H1 (cell line): ENCODE measurements at regions not wholly inside any gene's neighbourhood (a gene's known extent, or its start where the extent isn't known, plus 50 kb on each side); places are given as distances from the start of the nearest gene placed in this dataset.

Experiments used
- CTCF ChIA-PET: fragments of 300-600 bp; sonication (Branson Sonifier 250); formaldehyde crosslinking; loops from one replicate; lab custom pipeline; 2021; ENCODE audit not compliant: partially characterized antibody; lab: Charles Lee
- POLR2A ChIA-PET: fragments of 300-600 bp; sonication (Branson Sonifier 250); formaldehyde crosslinking; loops from one replicate; lab custom pipeline; 2021; ENCODE audit warnings: inconsistent platforms; ENCODE audit not compliant: partially characterized antibody; lab: Charles Lee
- DNase-seq, 2 experiments: peaks; one replicate each; pipeline versions ENCODE4 v3.0.0 to v3.0.0-alpha.2; 2010 to 2022; ENCODE audit warnings: low spot score in 2 of 2, low read depth in 1 of 2, mixed read lengths in 1 of 2
- FAIRE-seq: peaks from 2 replicates; lab custom pipeline; 2011; peaks lifted over from hg19 to GRCh38; lab: Jason Lieb, UNC
- H2AFZ ChIP-seq: 2 replicates; pipeline ENCODE4 v1.8.1; 2012; ENCODE audit warnings: low read length, inconsistent platforms
- H2AK5ac ChIP-seq: 2 replicates; pipeline ENCODE4 v1.6.1; 2013; ENCODE audit warnings: low read depth, low read length
- H2BK120ac ChIP-seq: replicated peaks from 2 replicates; pipeline ENCODE3; 2013; ENCODE audit warnings: low read depth, low read length, inconsistent platforms
- H2BK12ac ChIP-seq: 2 replicates; pipeline ENCODE4 v1.6.1; 2013; ENCODE audit warnings: low read depth, low read length
- H2BK15ac ChIP-seq: 2 replicates; pipeline ENCODE4 v1.6.1; 2013; ENCODE audit warnings: low read length
- H2BK20ac ChIP-seq: 2 replicates; pipeline ENCODE4 v1.6.1; 2013; ENCODE audit warnings: low read length
- H2BK5ac ChIP-seq: 2 replicates; pipeline ENCODE4 v1.6.1; 2013; ENCODE audit warnings: low read depth, low read length
- H3K14ac ChIP-seq: 2 replicates; pipeline ENCODE4 v1.6.1; 2013; ENCODE audit warnings: inconsistent platforms; ENCODE audit not compliant: insufficient read length
- H3K18ac ChIP-seq: 2 replicates; pipeline ENCODE4 v1.6.1; 2013; ENCODE audit warnings: low read length; ENCODE audit errors: extremely low read depth
- H3K23ac ChIP-seq: 2 replicates; pipeline ENCODE4 v1.6.1; 2013; ENCODE audit warnings: inconsistent platforms; ENCODE audit not compliant: insufficient read length
- H3K23me2 ChIP-seq: 2 replicates; pipeline ENCODE4 v1.6.1; 2013; ENCODE audit warnings: low read depth, low read length
- H3K27ac ChIP-seq: 2 replicates; pipeline ENCODE4 v1.6.1; 2011; ENCODE audit warnings: low read depth, low read length, inconsistent platforms
- H3K27me3 ChIP-seq, 4 experiments: replicated peaks in 1 of 4; 1 replicate in 1 of 4; 2 replicates in 3 of 4; pipeline versions ENCODE4 v1.6.1 to v1.8.1; 2011 to 2013; ENCODE audit warnings: low read length in 3 of 4, mild to moderate bottlenecking in 3 of 4, inconsistent platforms in 2 of 4, mixed read lengths in 2 of 4, moderate library complexity in 1 of 4; ENCODE audit not compliant: control insufficient read depth in 3 of 4, insufficient read depth in 3 of 4; ENCODE audit errors: extremely low read depth in 1 of 4
- H3K36me3 ChIP-seq, 4 experiments: 2 replicates each; pipeline versions ENCODE4 v1.6.1 to v1.8.1; 2011 to 2013; ENCODE audit warnings: mild to moderate bottlenecking in 4 of 4, low read length in 3 of 4, moderate library complexity in 2 of 4, control low read depth in 1 of 4, inconsistent platforms in 1 of 4; ENCODE audit not compliant: insufficient read depth in 4 of 4, control insufficient read depth in 2 of 4
- H3K4ac ChIP-seq: replicated peaks from 2 replicates; pipeline ENCODE3; 2013; ENCODE audit warnings: low read length, low read depth, mixed read lengths, inconsistent platforms; ENCODE audit not compliant: insufficient read length
- H3K4me1 ChIP-seq, 4 experiments: replicated peaks in 1 of 4; 1 replicate in 1 of 4; 2 replicates in 3 of 4; pipeline versions ENCODE4 v1.6.1 to v1.8.1; 2011 to 2013; ENCODE audit warnings: low read length in 3 of 4, inconsistent platforms in 2 of 4, mixed read lengths in 1 of 4; ENCODE audit not compliant: insufficient read depth in 4 of 4, control insufficient read depth in 3 of 4
- H3K4me2 ChIP-seq, 2 experiments: 2 replicates each; pipeline versions ENCODE4 v1.6.1 to v1.8.1; 2011 to 2013; ENCODE audit warnings: low read depth in 2 of 2, low read length in 2 of 2, control low read depth in 1 of 2, inconsistent platforms in 1 of 2, mild to moderate bottlenecking in 1 of 2; ENCODE audit not compliant: insufficient read depth in 1 of 2
- H3K4me3 ChIP-seq, 4 experiments: fragments of 200-600, 300-600 bp in 1 of 4; sonication (generic), shearing (Covaris generic), sonication (Bioruptor Twin) in 1 of 4; 2 replicates each; pipeline versions ENCODE4 v1.5.1 to v1.8.1; 2011 to 2016; ENCODE audit warnings: low read length in 4 of 4, low read depth in 3 of 4, control low read depth in 2 of 4, inconsistent platforms in 2 of 4, mild to moderate bottlenecking in 2 of 4, mixed read lengths in 1 of 4, moderate library complexity in 1 of 4; ENCODE audit not compliant: insufficient read depth in 2 of 4; ENCODE audit errors: extremely low read depth in 1 of 4
- H3K56ac ChIP-seq: replicated peaks from 2 replicates; pipeline ENCODE3; 2013; ENCODE audit warnings: low read depth, mild to moderate bottlenecking, mixed read lengths, low read length, inconsistent platforms; ENCODE audit not compliant: insufficient read length
- H3K79me1 ChIP-seq: 2 replicates; pipeline ENCODE4 v1.6.1; 2013; ENCODE audit warnings: low read depth, low read length, control low read depth
- H3K79me2 ChIP-seq, 2 experiments: 2 replicates each; pipeline versions ENCODE4 v1.6.1 to v1.8.1; 2012 to 2013; ENCODE audit warnings: low read length in 2 of 2, mild to moderate bottlenecking in 2 of 2, inconsistent platforms in 1 of 2; ENCODE audit not compliant: insufficient read depth in 2 of 2, control insufficient read depth in 1 of 2
- H3K9ac ChIP-seq, 4 experiments: replicated peaks in 1 of 4; 1 replicate in 1 of 4; 2 replicates in 3 of 4; pipeline versions ENCODE4 v1.6.1 to v1.8.1; 2011 to 2013; ENCODE audit warnings: low read depth in 3 of 4, low read length in 3 of 4, control low read depth in 2 of 4, mild to moderate bottlenecking in 2 of 4, moderate library complexity in 2 of 4, inconsistent platforms in 1 of 4; ENCODE audit errors: extremely low read depth in 1 of 4
- H3K9me3 ChIP-seq, 2 experiments: 2 replicates each; pipeline versions ENCODE4 v1.6.1 to v1.8.1; 2012 to 2013; ENCODE audit warnings: mild to moderate bottlenecking in 2 of 2, moderate library complexity in 2 of 2, control low read depth in 1 of 2, inconsistent platforms in 1 of 2, low read depth in 1 of 2, low read length in 1 of 2, mixed read lengths in 1 of 2; ENCODE audit not compliant: insufficient read depth in 2 of 2
- H4K20me1 ChIP-seq, 2 experiments: replicated peaks in 1 of 2; 2 replicates each; pipeline versions ENCODE3 to v1.8.1; 2011 to 2013; ENCODE audit warnings: inconsistent platforms in 2 of 2, low read length in 2 of 2, mild to moderate bottlenecking in 1 of 2; ENCODE audit not compliant: insufficient read depth in 2 of 2, control insufficient read depth in 1 of 2
- H4K5ac ChIP-seq: 2 replicates; pipeline ENCODE4 v1.6.1; 2013; ENCODE audit warnings: low read length, low read depth, mixed read lengths, inconsistent platforms; ENCODE audit not compliant: insufficient read length
- H4K8ac ChIP-seq: 2 replicates; pipeline ENCODE4 v1.8.0; 2013; ENCODE audit warnings: mild to moderate bottlenecking, moderate library complexity, low read length, inconsistent platforms; ENCODE audit not compliant: insufficient read depth; ENCODE audit errors: extremely low read depth
- H4K91ac ChIP-seq: replicated peaks from 2 replicates; pipeline ENCODE3; 2013; ENCODE audit warnings: low read length, mixed read lengths, inconsistent platforms; ENCODE audit not compliant: insufficient read length
- MAX ChIP-seq: IDR thresholded peaks from 2 replicates; pipeline ENCODE4 v1.6.1; 2012; ENCODE audit warnings: inconsistent platforms
- RBBP5 ChIP-seq: IDR thresholded peaks from 2 replicates; pipeline ENCODE4 v1.7.1; 2012; ENCODE audit warnings: low read depth, mild to moderate bottlenecking, inconsistent platforms, low read length, moderate library complexity, borderline replicate concordance
- SP4 ChIP-seq: IDR thresholded peaks from 2 replicates; pipeline ENCODE4 v1.6.1; 2012; ENCODE audit warnings: low read length, inconsistent platforms
- TAF7 ChIP-seq: optimal IDR thresholded peaks from 2 replicates; pipeline ENCODE3; 2011; ENCODE audit warnings: low read depth, mild to moderate bottlenecking, inconsistent platforms, low read length, moderate library complexity, borderline replicate concordance
- WGBS, 2 experiments: shearing (Covaris generic) in 1 of 2; methylation state at CpG; one replicate each; pipeline versions ENCODE4 v1.1.6 to v1.1.7; 2013 to 2015; ENCODE audit warnings: low lambda C conversion rate in 2 of 2, mixed read lengths in 2 of 2, inconsistent platforms in 1 of 2, low coverage in 1 of 2, missing lambda C conversion rate in 1 of 2; ENCODE audit not compliant: insufficient replicate concordance in 2 of 2, insufficient coverage in 1 of 2, insufficient read length in 1 of 2; ENCODE audit errors: extremely low coverage in 1 of 2, missing lambda C conversion rate in 1 of 2; 5-methylcytosine and 5-hydroxymethylcytosine counted together

- TF ChIP-seq RBBP5 (no peak), TAF7 (no peak), SP4 (no peak), MAX (no peak)
- ChIA-PET CTCF (interaction anchor here (1.1 to 1.8 kb wide), 6 partner anchors 10 to 386 kb away, joined by 3 to 10 read pairs (median 5); no protein-coding TSS in a partner anchor), POLR2A (no interaction called here)
- DNase-seq: no peak
- H3K4me2 ChIP-seq: no peak overlapping the region
- H3K23ac ChIP-seq: no peak overlapping the region
- no peaks in the 10 kb centered on the region for H3K9me3 ChIP-seq
- no peaks in the 10 kb centered on the region for H3K36me3 ChIP-seq
- H3K4me3 ChIP-seq: no peak overlapping the region
- no peaks in the 10 kb centered on the region for H3K79me1 ChIP-seq
- H4K91ac ChIP-seq: no peak overlapping the region
- no peak overlapping the region for H2BK20ac ChIP-seq
- no peak overlapping the region for H4K5ac ChIP-seq
- H2BK120ac ChIP-seq: no peak overlapping the region
- H2BK12ac ChIP-seq: no peak overlapping the region
- no peaks in the 10 kb centered on the region for H3K27me3 ChIP-seq
- H3K14ac ChIP-seq: no peak overlapping the region
- no peaks in the 10 kb centered on the region for H3K79me2 ChIP-seq
- no peaks in the 10 kb centered on the region for H4K20me1 ChIP-seq
- no peak overlapping the region for H2AK5ac ChIP-seq
- H2BK5ac ChIP-seq: no peak overlapping the region
- H3K27ac ChIP-seq: no peak overlapping the region
- 90% methylated on average over 10 of the region's 10 CpGs; no CpG with 5 or more reads in 1 of the 2 experiments for WGBS, 2 experiments
- no peaks in the 10 kb centered on the region; the same call in 1 of the 2 replicates for H3K23me2 ChIP-seq
- H3K4ac ChIP-seq: no peak overlapping the region
- H2BK15ac ChIP-seq: no peak overlapping the region
- no peak overlapping the region for H4K8ac ChIP-seq
- H3K4me1 ChIP-seq: peaks cover 0 to 7% (median 5%) of the 10 kb centered on the region in 4 experiments; a peak in 4 of 7 replicates
- H3K56ac ChIP-seq: no peak overlapping the region
- H3K18ac ChIP-seq: no peak overlapping the region
- no peak for FAIRE-seq
- H2AFZ ChIP-seq: 0 out of 2 replicates have a peak overlapping the region, but pooled peaks have one; percentile 99
- H3K9ac ChIP-seq: no peak overlapping the region
Observed at GRCh38 chr17:12567077-12568053, 98.3 kb upstream of the MYOCD start.
